GM13977 (cell line): ENCODE measurements at regions not wholly inside any gene's neighbourhood (a gene's known extent, or its start where the extent isn't known, plus 50 kb on each side); places are given as distances from the start of the nearest gene placed in this dataset.

Source experiments
- DNase-seq: peaks from one replicate; pipeline ENCODE4 v3.0.0; 2012; ENCODE audit warnings: low spot score
- CTCF ChIP-seq: IDR thresholded peaks from 2 replicates; pipeline ENCODE4 v1.5.1; 2012; ENCODE audit warnings: mild to moderate bottlenecking, control low read depth; ENCODE audit not compliant: insufficient read depth; ENCODE audit errors: extremely low read depth, missing control alignments
- in situ Hi-C: fragments of 300-500 bp; cut with MboI; formaldehyde crosslinking; loops from one replicate; pipeline ENCODE4 v1.12.0; 2022; ENCODE audit warnings: low sequenced_read_pairs, low pct_unique_long_range_greater_than_20kb, mixed read lengths, inconsistent platforms; ENCODE audit not compliant: unreplicated experiment

- in situ Hi-C loops = no loop called here
- TF ChIP-seq CTCF = no peak
- DNase-seq = no peak
Observed at GRCh38 chr20:60921022-60921622, 330.9 kb upstream of the CDH4 start.

GRCh38 chr20:60926831-60927230 is 325.2 kb upstream of the CDH4 start:
- TF ChIP-seq CTCF = no peak
- in situ Hi-C loops = no loop called here
- DNase-seq = no peak

GRCh38 chr20:60928341-60928740 is 323.7 kb upstream of the CDH4 start:
- in situ Hi-C loops = no loop called here
- DNase-seq = no peak
- TF ChIP-seq CTCF = no peak

GRCh38 chr20:60930023-60930790 is 321.9 kb upstream of the CDH4 start:
- TF ChIP-seq CTCF = no peak
- in situ Hi-C loops = no loop called here
- no peak for DNase-seq

GRCh38 chr20:60931696-60932095 is 320.4 kb upstream of the CDH4 start:
- in situ Hi-C loops = no loop called here

GRCh38 chr20:60934724-60935123 is 317.3 kb upstream of the CDH4 start:
- no peak for TF ChIP-seq CTCF
- no peak for DNase-seq
- in situ Hi-C loops = no loop called here

More at GRCh38 chr20:60931696-60932095, 320.4 kb upstream of the CDH4 start:
- no peak for TF ChIP-seq CTCF
- no peak for DNase-seq
